ENCODE measurements at regions not wholly inside any gene's neighbourhood (a gene's known extent, or its start where the extent isn't known, plus 50 kb on each side); places are given as distances from the start of the nearest gene placed in this dataset.
"Not testable (repeated sequence)": the region's sequence is repeated elsewhere in the genome, so short reads cannot be mapped to it uniquely, and the experiment has no call there.

- DNase-seq, result no peak
- Histone ChIP-seq H3K27ac (no peak overlapping the region), H3K9me3 (no peaks in the 10 kb centered on the region), H3K4me3 (no peak overlapping the region), H3K36me3 (no peaks in the 10 kb centered on the region), H3K27me3 (no peaks in the 10 kb centered on the region), H3K4me1 (no peaks in the 10 kb centered on the region)
- no peak for TF ChIP-seq CTCF (IDR thresholded peaks at IDR 0.05)
- no peak for TF ChIP-seq POLR2A (IDR thresholded peaks at IDR 0.05)
Measured at GRCh38 chr4:147223576-147223975, 257.3 kb upstream of the EDNRA start.

GRCh38 chr4:147236806-147237205, 244.1 kb upstream of the EDNRA start:
- no peak for DNase-seq
- Histone ChIP-seq H3K27ac (no peak overlapping the region), H3K4me1 (no peaks in the 10 kb centered on the region), H3K4me3 (no peak overlapping the region), H3K27me3 (no peaks in the 10 kb centered on the region), H3K36me3 (no peaks in the 10 kb centered on the region), H3K9me3 (no peaks in the 10 kb centered on the region)
- TF ChIP-seq POLR2A (IDR thresholded peaks at IDR 0.05), result no peak

GRCh38 chr4:147244786-147245185, 236.1 kb upstream of the EDNRA start:
- no peaks in the 10 kb centered on the region for H3K9me3 ChIP-seq
- no peaks in the 10 kb centered on the region for H3K4me1 ChIP-seq
- H3K4me3 ChIP-seq, result no peak overlapping the region
- TF ChIP-seq CTCF (IDR thresholded peaks at IDR 0.05) (no peak), POLR2A (IDR thresholded peaks at IDR 0.05) (no peak)
- no peak for DNase-seq
- H3K27me3 ChIP-seq, result no peaks in the 10 kb centered on the region
- H3K36me3 ChIP-seq, result no peaks in the 10 kb centered on the region
- H3K27ac ChIP-seq, result no peak overlapping the region

GRCh38 chr4:147246096-147246495, 234.8 kb upstream of the EDNRA start:
- H3K27me3 ChIP-seq, result no peaks in the 10 kb centered on the region
- TF ChIP-seq CTCF (IDR thresholded peaks at IDR 0.05) (no peak), POLR2A (IDR thresholded peaks at IDR 0.05) (no peak)
- no peak for DNase-seq
- H3K4me3 ChIP-seq, result no peak overlapping the region
- H3K27ac ChIP-seq, result no peak overlapping the region
- no peaks in the 10 kb centered on the region for H3K4me1 ChIP-seq
- H3K36me3 ChIP-seq, result no peaks in the 10 kb centered on the region
- H3K9me3 ChIP-seq, result no peaks in the 10 kb centered on the region

- not testable (repeated sequence) for H3K36me3 ChIP-seq, DNase-seq, H3K9me3 ChIP-seq, H3K4me1 ChIP-seq, H3K27me3 ChIP-seq, H3K27ac ChIP-seq, H3K4me3 ChIP-seq
Measured at GRCh38 chr4:147246528-147246927, 234.4 kb upstream of the EDNRA start.

- no peak overlapping the region for H3K4me3 ChIP-seq
- no peaks in the 10 kb centered on the region for H3K9me3 ChIP-seq
- TF ChIP-seq POLR2A (IDR thresholded peaks at IDR 0.05) (no peak), CTCF (IDR thresholded peaks at IDR 0.05) (no peak)
- H3K27me3 ChIP-seq, result no peaks in the 10 kb centered on the region
- H3K36me3 ChIP-seq, result no peaks in the 10 kb centered on the region
- no peaks in the 10 kb centered on the region for H3K4me1 ChIP-seq
- H3K27ac ChIP-seq, result no peak overlapping the region
- DNase-seq, result no peak
Measured at GRCh38 chr4:147247579-147247978, 233.3 kb upstream of the EDNRA start.

- TF ChIP-seq POLR2A (IDR thresholded peaks at IDR 0.05) (no peak), CTCF (IDR thresholded peaks at IDR 0.05) (no peak)
- H3K27ac ChIP-seq, result no peak overlapping the region
- no peaks in the 10 kb centered on the region for H3K9me3 ChIP-seq
- H3K4me1 ChIP-seq, result no peaks in the 10 kb centered on the region
- H3K36me3 ChIP-seq, result no peaks in the 10 kb centered on the region
- no peak overlapping the region for H3K4me3 ChIP-seq
- no peaks in the 10 kb centered on the region for H3K27me3 ChIP-seq
- DNase-seq, result no peak
Measured at GRCh38 chr4:147250062-147250461, 230.8 kb upstream of the EDNRA start.

- H3K4me3 ChIP-seq, H3K9me3 ChIP-seq, H3K27me3 ChIP-seq, H3K27ac ChIP-seq, H3K36me3 ChIP-seq, H3K4me1 ChIP-seq, DNase-seq: not testable (repeated sequence)
Measured at GRCh38 chr4:147255268-147255667, 225.6 kb upstream of the EDNRA start.

- not testable (repeated sequence) for H3K4me3 ChIP-seq
Measured at GRCh38 chr4:147259271-147259670, 221.6 kb upstream of the EDNRA start.

More at GRCh38 chr4:147259271-147259670, 221.6 kb upstream of the EDNRA start:
- DNase-seq, H3K4me1 ChIP-seq, H3K36me3 ChIP-seq, H3K27ac ChIP-seq, H3K9me3 ChIP-seq, H3K27me3 ChIP-seq: not testable (repeated sequence)

Measured in Peyer's patch (tissue), 4 donors.